Motor neuron (in vitro differentiated cells): ENCODE measurements at regions not wholly inside any gene's neighbourhood (a gene's known extent, or its start where the extent isn't known, plus 50 kb on each side); places are given as distances from the start of the nearest gene placed in this dataset.
"Not testable (repeated sequence)": the region's sequence is repeated elsewhere in the genome, so short reads cannot be mapped to it uniquely, and the experiment has no call there.

ENCODE experiments used
- ATAC-seq, 8 experiments: fragments of 200-7000 bp; cut with Tn5 transposase; replicated peaks in 6 of 8; 2 replicates each; pipeline ENCODE4 v1.8.0; 2021; ENCODE audit warnings: mild to moderate bottlenecking in 8 of 8, moderate library complexity in 8 of 8
- H3K27ac ChIP-seq, 2 donors: fragments of 250-450 bp; sonication (Bioruptor Pico); 2 replicates each; pipeline ENCODE4 v1.9.0; 2021; ENCODE audit warnings: antibody characterized with exemption in 2 of 2, mild to moderate bottlenecking in 2 of 2, moderate library complexity in 1 of 2
- H3K4me1 ChIP-seq, 2 donors: fragments of 250-450 bp; sonication (Bioruptor Pico); replicated peaks in 1 of 2; 2 replicates each; pipeline ENCODE4 v1.6.1; 2021; ENCODE audit warnings: antibody characterized with exemption in 2 of 2, mild to moderate bottlenecking in 2 of 2, moderate library complexity in 1 of 2
- H3K4me3 ChIP-seq, 5 donors: fragments of 250-450 bp; sonication (Bioruptor Pico); 2 replicates each; pipeline ENCODE4 v1.9.0; 2021; ENCODE audit warnings: antibody characterized with exemption in 5 of 5, mild to moderate bottlenecking in 5 of 5, moderate library complexity in 4 of 5
- WGBS, 10 experiments: fragments of 450-650 bp; shearing (Covaris generic); methylation state at CpG; one replicate each; pipeline ENCODE4 v1.0.0; 2022; 5-methylcytosine and 5-hydroxymethylcytosine counted together
- in situ Hi-C, 9 experiments: fragments of 400-800 bp; cut with MboI; loops; one replicate each; pipeline ENCODE4 v1.15.0; 2021; ENCODE audit warnings: low sequenced_read_pairs in 9 of 9, low pct_unique_long_range_greater_than_20kb in 2 of 9; ENCODE audit not compliant: unreplicated experiment in 9 of 9

DNA sequence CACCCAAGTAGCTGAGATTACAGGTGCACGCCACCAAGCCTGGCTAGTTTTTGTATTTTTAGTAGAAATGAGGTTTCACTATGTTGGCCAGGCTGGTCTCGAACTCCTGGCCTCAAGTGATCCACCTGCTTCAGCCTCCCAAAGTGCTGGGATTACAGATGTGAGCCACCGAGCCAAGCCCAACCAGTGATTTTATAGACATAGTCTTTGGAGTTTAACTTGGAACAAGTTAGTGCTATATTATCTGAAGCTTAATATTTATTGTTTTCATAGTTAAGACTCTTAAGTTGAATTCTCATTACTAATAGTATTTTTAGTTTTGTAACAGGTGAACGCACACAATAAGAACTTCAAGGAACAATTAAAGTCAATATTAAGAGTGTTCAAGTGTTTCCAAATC, 122.1 kb downstream of the SPAG6 start:
- ATAC-seq, in situ Hi-C loops: not testable (repeated sequence)
- WGBS, 10 experiments, result 48 to 100% (median 100%) methylated on average over 1 to 4 of the region's 4 CpGs

DNA sequence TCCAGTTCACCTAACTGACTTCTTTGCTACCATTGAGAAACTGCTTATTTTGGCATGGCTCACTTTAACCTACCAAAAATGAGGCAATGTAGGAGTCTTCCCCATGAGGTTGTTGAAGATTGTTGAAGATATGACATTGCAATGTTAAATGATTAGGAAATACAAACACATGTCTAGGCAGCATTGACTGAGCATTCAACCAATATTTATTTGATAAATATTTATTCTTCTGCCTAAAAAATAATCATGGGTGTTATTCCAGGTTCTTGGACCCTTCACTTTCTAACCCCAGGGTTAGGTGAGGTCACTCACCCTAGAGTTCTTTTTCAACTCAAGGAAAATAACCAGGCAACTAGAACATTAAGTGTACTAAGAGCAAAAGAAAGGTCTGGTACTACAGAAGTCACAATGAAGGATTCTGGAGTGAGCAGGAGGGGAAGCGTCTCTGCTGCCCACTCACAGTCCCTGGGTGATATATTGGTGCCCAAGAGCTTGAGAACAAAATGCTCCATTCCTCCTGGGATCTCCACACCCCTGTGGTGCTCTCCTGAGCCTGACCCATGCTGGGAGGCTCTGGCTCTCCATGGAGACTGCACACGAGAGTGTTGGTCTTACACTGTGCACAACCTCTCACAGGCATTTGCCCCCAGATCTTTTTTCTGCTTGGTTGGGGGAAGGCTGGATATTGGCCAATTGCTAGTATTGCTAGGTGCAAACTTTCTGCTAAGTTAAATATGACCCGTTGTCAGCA, 123.4 kb downstream of the SPAG6 start:
- Histone ChIP-seq H3K27ac (no peak overlapping the region), H3K4me3 (no peak overlapping the region), H3K4me1 (peaks cover 10 to 14% of the 10 kb centered on the region in 2 donors)
- in situ Hi-C loops, result no loop called here
- 0 to 84% (median 64%) methylated on average over 1 to 2 of the region's 3 CpGs; no CpG with 5 or more reads in 3 of the 10 experiments for WGBS, 10 experiments
- peak in 1 of 8 experiments; percentile 63 for ATAC-seq

More for the DNA sequence above, 122.1 kb downstream of the SPAG6 start:
- H3K4me1 ChIP-seq, result peaks cover 10 to 14% of the 10 kb centered on the region in 2 donors
- H3K4me3 ChIP-seq, H3K27ac ChIP-seq: not testable (repeated sequence)

DNA sequence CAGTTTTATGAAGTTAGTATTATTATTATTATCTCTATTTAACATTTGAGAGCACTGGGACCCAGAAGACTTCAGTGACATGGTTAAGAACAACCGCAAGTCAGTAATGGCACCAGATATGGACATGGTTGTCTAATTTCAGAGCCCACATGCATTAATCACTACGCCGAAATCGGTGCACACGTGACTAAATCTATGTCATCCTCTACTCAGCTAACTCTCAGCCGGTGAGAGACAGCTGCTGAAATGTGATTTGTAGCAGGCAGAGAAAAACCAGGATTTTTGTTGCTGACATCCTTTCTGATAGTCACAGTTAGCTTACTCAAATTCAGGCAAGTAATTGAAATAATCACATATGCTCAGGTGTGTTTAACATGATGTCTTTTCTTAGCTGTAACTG, 127.7 kb downstream of the SPAG6 start:
- 61 to 100% (median 89%) methylated on average over 1 to 6 of the region's 6 CpGs; no CpG with 5 or more reads in 1 of the 10 experiments for WGBS, 10 experiments
- Histone ChIP-seq H3K4me1 (peaks cover 10 to 11% of the 10 kb centered on the region in 2 donors), H3K27ac (no peak overlapping the region), H3K4me3 (no peak overlapping the region)
- ATAC-seq, result no peak
- in situ Hi-C loops, result no loop called here

DNA sequence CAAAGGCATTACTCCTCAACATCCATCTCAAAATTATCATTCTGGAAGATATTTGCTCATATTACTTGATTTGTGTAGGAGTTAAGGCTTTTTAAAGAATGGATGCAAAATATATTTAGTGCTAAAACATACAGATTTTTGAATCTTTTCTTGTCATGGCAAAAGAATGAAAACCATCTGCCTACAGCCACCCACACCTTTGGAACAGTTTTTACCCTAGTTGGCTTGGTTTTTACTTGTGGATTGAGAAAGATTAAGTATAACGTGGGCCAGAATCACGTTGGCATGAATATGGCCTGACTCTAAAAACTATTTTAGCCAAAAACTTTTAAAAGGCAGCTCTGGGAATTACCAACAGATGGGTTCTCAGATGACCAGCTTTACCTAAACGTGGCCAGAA, 128.2 kb downstream of the SPAG6 start:
- 17 to 100% (median 60%) methylated on average over 1 to 3 of the region's 3 CpGs; no CpG with 5 or more reads in 3 of the 10 experiments for WGBS, 10 experiments
- Histone ChIP-seq H3K4me3 (no peak overlapping the region), H3K4me1 (peaks cover 10 to 11% of the 10 kb centered on the region in 2 donors), H3K27ac (no peak overlapping the region)
- in situ Hi-C loops, result no loop called here
- ATAC-seq, result no peak

DNA sequence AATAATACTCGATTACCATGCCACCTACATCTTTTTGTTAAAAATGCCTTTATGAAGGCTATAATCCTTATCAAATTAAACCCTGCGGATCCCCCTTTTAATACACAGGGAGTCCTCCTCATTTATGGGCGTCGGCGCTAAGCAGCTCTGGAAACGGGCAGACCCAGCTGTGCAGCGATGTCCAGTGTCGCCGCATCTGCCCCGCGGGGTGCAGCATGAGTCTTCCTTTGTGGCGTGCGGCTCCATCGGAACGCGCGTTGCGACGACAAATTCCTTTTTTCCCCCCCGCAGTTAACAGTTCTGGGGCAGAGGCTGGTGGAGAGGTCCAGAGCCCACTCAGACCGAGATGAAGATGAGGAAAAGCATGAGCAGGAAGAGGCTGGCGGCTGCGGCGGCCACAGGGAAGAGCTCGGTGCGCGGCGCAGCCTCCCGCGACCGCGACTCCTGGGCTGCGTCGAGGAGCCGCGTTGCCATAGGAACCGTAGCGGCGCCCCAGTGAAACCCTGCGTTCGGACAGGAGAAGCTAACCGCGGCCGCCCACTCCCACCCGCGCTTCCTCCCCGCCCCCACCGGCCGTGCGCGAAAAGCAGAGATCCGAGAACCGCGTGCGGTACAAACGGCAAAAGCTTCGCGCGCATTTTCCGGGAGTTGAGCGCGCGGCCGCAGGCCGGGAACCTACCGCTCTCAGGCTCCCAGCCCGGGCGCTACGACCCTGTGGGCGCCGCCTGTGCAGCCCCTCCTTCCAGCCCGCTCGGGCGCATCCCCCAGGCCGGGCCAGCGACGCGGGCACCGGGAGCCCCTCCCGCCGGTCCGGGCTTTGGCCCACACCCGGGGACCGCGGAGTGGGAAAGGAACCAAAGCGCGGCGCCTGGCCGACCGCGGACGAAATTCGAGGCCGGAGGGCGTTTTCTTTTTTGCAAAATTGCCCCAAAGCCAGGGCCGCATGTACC, 130.6 kb downstream of the SPAG6 start:
- 0 to 31% (median 1%) methylated on average over 1 to 17 of the region's 96 CpGs; no CpG with 5 or more reads in 1 of the 10 experiments for WGBS, 10 experiments
- in situ Hi-C loops, result no loop called here
- H3K4me1 ChIP-seq, result peaks cover 17 to 21% of the 10 kb centered on the region in 2 donors
- H3K4me3 ChIP-seq, result peak overlapping the region; percentile 37 to 47 (median 43)
- no peak overlapping the region for H3K27ac ChIP-seq
- ATAC-seq, result peak in 7 of 8 experiments; percentile 7 to 96 (median 92)

DNA sequence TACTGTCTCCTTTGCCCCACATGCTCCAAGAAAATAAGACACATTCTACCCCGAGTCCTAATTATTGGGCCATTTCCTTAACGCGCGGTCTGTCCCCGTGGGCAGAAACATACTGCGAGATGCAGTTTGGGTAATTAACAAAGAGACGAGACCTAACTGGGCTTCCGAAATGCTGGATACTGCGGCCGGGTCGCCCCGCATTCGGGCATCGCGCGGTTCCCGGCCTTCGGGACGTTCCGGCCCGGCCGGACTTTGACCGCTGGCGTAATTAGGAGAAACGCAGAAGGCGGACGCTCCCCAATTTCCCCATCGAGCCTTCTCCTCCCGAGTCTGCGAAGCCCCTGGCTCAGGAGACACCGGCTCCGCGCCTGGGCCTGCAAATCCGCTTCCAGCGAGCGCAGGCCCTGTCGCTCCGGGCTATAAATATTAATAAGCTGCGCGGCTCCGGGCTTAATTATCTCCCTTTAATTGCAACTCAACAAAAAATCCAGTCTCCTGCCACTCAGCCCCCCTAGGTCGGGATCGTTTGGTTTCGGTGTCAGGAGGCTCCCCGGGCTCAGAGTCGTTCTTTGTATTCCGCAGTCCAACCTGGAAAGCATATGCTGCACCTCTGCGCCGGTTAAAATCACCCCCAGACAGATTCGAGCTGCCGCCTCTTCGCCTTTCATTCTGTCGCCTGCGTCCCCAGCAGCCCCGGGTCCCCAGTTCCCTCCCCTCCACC, 131.5 kb downstream of the SPAG6 start:
- no peak overlapping the region for H3K27ac ChIP-seq
- H3K4me3 ChIP-seq, result peak overlapping the region in 4 of 5 donors; percentile 37 to 47 (median 44)
- in situ Hi-C loops, result no loop called here
- peaks cover 17 to 24% of the 10 kb centered on the region in 2 donors for H3K4me1 ChIP-seq
- ATAC-seq, result no peak
- 35 to 100% (median 60%) methylated on average over 1 to 31 of the region's 55 CpGs; no CpG with 5 or more reads in 3 of the 10 experiments for WGBS, 10 experiments

DNA sequence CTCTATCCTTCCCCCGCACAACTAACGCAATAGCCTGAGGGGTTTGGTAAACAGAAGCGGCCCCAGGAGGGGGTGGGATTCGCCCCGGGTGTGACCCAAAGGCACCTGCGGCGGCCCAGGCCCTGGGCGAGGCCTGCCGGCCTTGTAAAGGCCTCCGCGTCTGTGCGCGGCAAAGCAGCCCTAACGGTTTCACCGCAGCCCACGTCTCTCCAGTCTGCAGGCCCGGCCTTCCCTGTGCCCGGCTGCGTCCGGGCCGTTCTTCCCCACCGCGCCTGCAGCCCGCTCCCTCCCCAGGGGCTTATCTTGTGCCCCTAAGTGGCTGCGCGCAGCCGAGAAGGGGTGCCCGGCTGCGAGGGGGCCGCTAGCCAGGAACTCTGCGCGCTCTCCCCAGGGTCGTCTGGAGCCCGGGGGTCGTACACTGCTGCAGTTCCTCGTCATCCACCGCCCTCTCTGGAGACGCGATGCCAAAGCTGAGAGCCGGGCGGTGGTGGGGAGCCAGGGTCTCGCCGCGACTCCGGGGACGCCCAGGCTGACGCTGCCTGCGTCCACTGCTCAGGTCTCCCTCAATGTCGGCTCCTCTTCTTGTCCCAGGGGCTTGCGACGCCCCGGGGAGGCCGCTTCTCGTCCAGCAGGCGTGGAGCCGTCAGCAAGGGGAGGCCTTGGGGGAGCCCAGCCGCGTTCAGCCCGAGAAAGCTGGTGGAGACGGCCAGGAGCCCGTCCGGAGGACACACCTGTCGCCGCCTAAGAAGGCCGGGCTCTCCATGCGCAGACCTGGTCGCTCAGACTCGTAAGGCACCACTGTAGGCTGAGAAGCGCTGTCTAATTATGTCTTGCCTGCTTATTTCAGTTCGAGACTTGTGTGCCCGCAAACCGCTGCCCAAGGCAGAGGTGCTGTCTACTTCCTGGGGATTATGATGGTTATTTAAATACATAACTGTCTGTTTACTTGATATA, 132.3 kb downstream of the SPAG6 start:
- Histone ChIP-seq H3K4me1 (peaks cover 17 to 30% of the 10 kb centered on the region in 2 donors), H3K27ac (no peak overlapping the region), H3K4me3 (no peak overlapping the region)
- in situ Hi-C loops, result no loop called here
- no peak for ATAC-seq
- 68 to 96% (median 91%) methylated on average over 6 to 20 of the region's 72 CpGs; no CpG with 5 or more reads in 5 of the 10 experiments for WGBS, 10 experiments

DNA sequence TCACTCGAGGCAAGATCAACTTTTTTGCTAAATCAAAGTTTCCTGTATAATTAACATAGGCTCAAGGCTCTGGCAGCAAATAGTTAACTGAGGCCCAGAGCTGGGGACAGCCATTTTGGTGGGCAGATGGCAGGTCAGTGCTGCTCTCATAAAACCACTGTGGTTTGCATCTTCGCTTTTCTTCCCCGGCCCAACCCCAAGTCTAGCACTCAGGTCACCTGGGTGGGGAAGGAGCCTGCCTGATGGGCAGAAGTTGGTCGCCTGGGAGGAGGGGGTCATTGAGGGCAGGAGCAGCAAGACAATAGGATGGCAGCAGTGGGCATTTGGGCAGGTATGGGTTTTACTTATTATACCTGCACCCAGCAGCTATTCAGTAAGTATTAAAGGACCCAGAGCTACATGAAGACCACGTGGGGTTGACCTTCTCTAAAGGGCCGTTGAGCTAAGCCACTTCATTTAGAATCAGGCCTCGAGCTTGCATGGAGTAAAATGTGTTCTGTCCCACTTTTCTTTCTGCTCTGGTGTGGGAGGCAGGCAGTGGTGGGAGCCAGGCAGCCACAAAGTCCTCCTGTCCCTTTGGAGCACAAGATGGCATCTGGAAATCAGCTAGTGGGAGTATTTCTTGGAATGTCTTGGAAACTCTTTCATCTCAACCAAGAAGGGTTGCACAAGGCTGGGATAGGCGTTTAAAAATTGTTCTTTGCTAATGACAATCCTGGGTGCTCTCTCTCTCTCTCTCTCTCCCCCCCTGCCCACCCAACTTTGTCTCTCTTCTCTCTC, 133.4 kb downstream of the SPAG6 start:
- in situ Hi-C loops, result no loop called here
- Histone ChIP-seq H3K4me3 (no peak overlapping the region), H3K27ac (no peak overlapping the region), H3K4me1 (peaks cover 17 to 30% of the 10 kb centered on the region in 2 donors)
- WGBS, 10 experiments, result 10 to 100% (median 86%) methylated on average over 1 to 5 of the region's 8 CpGs; no CpG with 5 or more reads in 3 of the 10 experiments
- peak in 2 of 8 experiments; percentile 13 to 45 for ATAC-seq

DNA sequence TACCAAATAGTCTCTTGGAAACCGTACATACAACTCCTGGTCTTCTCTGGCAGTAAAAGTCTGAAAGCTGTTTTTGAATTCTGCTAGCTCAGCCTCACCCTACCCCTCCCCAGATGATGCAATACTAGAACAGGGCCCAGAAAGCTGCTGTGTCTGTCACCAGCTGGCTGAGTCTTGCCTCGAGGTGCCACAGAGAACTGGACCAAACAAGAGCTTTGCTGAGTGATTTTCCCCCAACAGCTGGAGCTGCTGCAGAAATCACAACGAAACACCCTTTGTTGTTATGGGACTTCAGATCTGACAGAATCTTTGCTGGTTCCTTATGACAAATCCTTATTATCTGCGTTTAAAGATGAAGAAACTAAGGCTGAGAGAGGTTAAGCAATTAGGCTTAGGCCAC, 134.1 kb downstream of the SPAG6 start:
- in situ Hi-C loops, result no loop called here
- H3K4me3 ChIP-seq, result no peak overlapping the region
- H3K4me1 ChIP-seq, result peaks cover 17 to 30% of the 10 kb centered on the region in 2 donors
- 15 to 94% (median 62%) methylated on average over 2 to 4 of the region's 4 CpGs; no CpG with 5 or more reads in 2 of the 10 experiments for WGBS, 10 experiments
- peak; percentile 25 to 94 (median 60) for ATAC-seq
- H3K27ac ChIP-seq, result no peak overlapping the region

DNA sequence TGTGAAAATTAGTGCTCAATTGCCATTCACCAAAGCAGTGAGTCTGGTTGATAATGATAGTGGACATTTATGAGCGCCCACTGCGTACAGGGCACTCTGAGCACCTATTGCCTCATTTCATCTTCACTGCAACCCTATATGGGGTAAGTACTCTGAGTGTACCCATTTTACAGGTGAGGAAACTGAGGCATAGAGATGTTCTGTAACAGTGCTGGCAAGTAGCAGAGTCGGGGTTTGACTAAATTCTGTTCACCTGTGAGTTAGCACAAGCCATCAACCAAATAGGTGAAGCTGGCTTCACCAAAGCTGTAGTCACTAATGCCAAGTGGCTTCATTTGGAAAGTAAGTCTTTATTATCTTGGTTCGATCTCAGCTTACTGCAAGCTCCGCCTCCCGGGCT, 135.8 kb downstream of the SPAG6 start:
- ATAC-seq, result no peak
- no peak overlapping the region for H3K4me3 ChIP-seq
- WGBS, 10 experiments, result 81 to 100% (median 93%) methylated on average over 1 to 4 of the region's 6 CpGs; no CpG with 5 or more reads in 2 of the 10 experiments
- no peak overlapping the region for H3K27ac ChIP-seq
- peaks cover 10 to 30% of the 10 kb centered on the region in 2 donors for H3K4me1 ChIP-seq
- in situ Hi-C loops, result no loop called here
